ENCODE measurements at regions not wholly inside any gene's neighbourhood (a gene's known extent, or its start where the extent isn't known, plus 50 kb on each side); places are given as distances from the start of the nearest gene placed in this dataset.

DNA sequence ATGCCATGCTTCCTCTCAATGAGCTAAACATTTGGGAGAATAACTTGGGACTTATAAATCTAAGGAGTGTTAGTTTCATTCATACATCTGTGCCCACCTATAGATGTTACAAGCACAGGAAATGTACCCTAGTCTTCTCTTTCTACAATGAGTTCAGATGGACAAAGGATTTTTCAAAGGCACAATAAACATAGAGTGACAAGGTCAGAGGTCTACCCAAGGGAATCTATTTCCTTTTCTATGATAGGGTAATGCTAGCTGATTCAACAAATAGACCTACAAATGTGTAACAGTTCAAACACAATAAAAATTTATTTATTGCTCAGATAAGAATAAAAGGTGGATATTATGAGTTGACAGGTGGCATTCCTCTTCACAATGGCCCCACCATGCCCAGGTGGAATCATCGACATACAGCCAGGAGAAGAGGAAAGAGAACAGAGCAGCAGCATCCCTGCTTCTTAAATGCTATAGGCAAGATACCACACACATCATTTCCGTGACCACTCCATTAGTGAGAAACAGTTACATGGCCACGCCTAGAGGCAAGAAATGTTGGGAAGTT is 421.8 kb downstream of the HNRNPD start:
- Mint-ChIP-seq H3K27me3 (ENCODE audit: low read depth) (peaks cover 10% of the 10 kb centered on the region), H3K4me1 (peaks cover 6% of the 10 kb centered on the region), H3K9me3 (no peaks in the 10 kb centered on the region), H3K4me3 (no peak overlapping the region), H3K36me3 (no peaks in the 10 kb centered on the region), H3K27ac (no peak overlapping the region)
- no peak for TF ChIP-seq CTCF (IDR thresholded peaks at IDR 0.05; ENCODE audit: unreplicated experiment)
- DNase-seq (ENCODE audit: low spot score in 2 of 2, unreplicated experiment in 2 of 2) = no peak

DNA sequence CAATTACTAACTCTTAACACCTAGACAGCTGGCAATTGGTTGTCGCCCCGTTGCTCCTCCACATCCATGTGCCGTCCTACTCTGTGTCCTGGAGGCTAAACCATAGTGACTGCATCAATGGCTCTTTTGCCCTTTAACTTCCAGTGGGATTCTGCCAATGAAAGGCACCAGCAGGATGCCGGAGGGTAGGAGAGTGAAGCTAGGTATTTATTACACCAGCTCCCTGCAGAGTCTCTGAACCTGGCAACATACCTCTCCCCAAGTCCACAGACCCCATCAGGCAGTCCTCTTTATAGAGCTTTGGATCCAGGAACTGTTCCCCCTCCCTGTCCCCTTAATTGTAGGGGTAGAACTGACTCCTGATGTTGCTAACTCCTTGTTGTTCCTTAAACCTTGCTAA is 426.8 kb downstream of the HNRNPD start:
- no peak for TF ChIP-seq CTCF (IDR thresholded peaks at IDR 0.05; ENCODE audit: unreplicated experiment)
- Mint-ChIP-seq H3K4me3 (no peak overlapping the region), H3K27ac (no peak overlapping the region), H3K27me3 (ENCODE audit: low read depth) (peaks cover 18% of the 10 kb centered on the region), H3K4me1 (no peaks in the 10 kb centered on the region), H3K9me3 (peaks cover 4% of the 10 kb centered on the region), H3K36me3 (no peaks in the 10 kb centered on the region)
- no peak for DNase-seq (ENCODE audit: low spot score in 2 of 2, unreplicated experiment in 2 of 2)

- Mint-ChIP-seq H3K4me3 (no peak overlapping the region), H3K4me1 (no peaks in the 10 kb centered on the region), H3K27ac (no peak overlapping the region), H3K36me3 (no peaks in the 10 kb centered on the region), H3K9me3 (peaks cover 8% of the 10 kb centered on the region), H3K27me3 (ENCODE audit: low read depth) (peaks cover 9% of the 10 kb centered on the region)
- DNase-seq (ENCODE audit: low spot score in 2 of 2, unreplicated experiment in 2 of 2) = no peak
- TF ChIP-seq CTCF (IDR thresholded peaks at IDR 0.05; ENCODE audit: unreplicated experiment) = no peak
These were observed 443.1 kb downstream of the HNRNPD start for GRCh38 chr4:81930506-81931238.

GRCh38 chr4:81923140-81923539 is 450.7 kb downstream of the HNRNPD start:
- Mint-ChIP-seq H3K4me3 (no peak overlapping the region), H3K27ac (no peak overlapping the region), H3K4me1 (no peaks in the 10 kb centered on the region), H3K9me3 (no peaks in the 10 kb centered on the region), H3K27me3 (ENCODE audit: low read depth) (peaks cover 40% of the 10 kb centered on the region), H3K36me3 (no peaks in the 10 kb centered on the region)
- TF ChIP-seq CTCF (IDR thresholded peaks at IDR 0.05; ENCODE audit: unreplicated experiment) = no peak
- DNase-seq (ENCODE audit: low spot score in 2 of 2, unreplicated experiment in 2 of 2) = no peak

GRCh38 chr4:81922313-81922712 is 450.6 kb upstream of the RASGEF1B start:
- no peaks in the 10 kb centered on the region for H3K9me3 Mint-ChIP-seq
- peaks cover 40% of the 10 kb centered on the region for H3K27me3 Mint-ChIP-seq (ENCODE audit: low read depth)
- no peaks in the 10 kb centered on the region for H3K36me3 Mint-ChIP-seq
- no peak overlapping the region for H3K27ac Mint-ChIP-seq
- no peak overlapping the region for H3K4me3 Mint-ChIP-seq
- DNase-seq (ENCODE audit: low spot score in 2 of 2, unreplicated experiment in 2 of 2) = no peak
- H3K4me1 Mint-ChIP-seq = no peaks in the 10 kb centered on the region
- no peak for TF ChIP-seq CTCF (IDR thresholded peaks at IDR 0.05; ENCODE audit: unreplicated experiment)
